ENCODE measurements at regions not wholly inside any gene's neighbourhood (a gene's known extent, or its start where the extent isn't known, plus 50 kb on each side); places are given as distances from the start of the nearest gene placed in this dataset. TPM values are rescaled to one million over a fixed set of nuclear protein-coding genes. Genes with fewer than 3 reads are reported as not detected.
"Not testable (repeated sequence)": the region's sequence is repeated elsewhere in the genome, so short reads cannot be mapped to it uniquely, and the experiment has no call there.

DNA sequence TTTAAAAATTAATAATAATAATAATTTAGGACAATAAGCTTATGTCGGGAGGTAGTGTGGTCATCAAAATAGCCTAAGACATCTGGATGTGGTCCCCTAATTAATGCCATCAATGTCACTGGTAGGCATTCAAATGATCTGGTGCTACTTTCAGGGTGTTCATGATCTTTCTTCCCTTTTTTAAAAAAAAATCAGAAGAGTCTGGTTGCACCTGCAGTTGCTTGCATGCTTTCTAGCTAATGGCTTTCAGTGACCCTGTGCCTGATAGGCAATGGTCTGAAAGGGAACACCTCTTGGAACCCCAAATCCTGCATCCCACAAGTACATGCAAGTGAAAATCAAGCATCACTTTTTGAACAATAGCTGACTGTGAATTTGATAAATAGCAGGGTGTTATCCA is 64.1 kb upstream of the KBTBD8 start:
- no peak overlapping the region for H3K27ac ChIP-seq
- intact Hi-C loops (cut with DNase I): no loop called here
- no peaks in the 10 kb centered on the region for H3K9me3 ChIP-seq
- H3K27me3 ChIP-seq: no peaks in the 10 kb centered on the region
- TF ChIP-seq EP300 (IDR thresholded peaks at IDR 0.05) (no peak), POLR2A (IDR thresholded peaks at IDR 0.05) (no peak)
- TF ChIP-seq, protein P1, sequence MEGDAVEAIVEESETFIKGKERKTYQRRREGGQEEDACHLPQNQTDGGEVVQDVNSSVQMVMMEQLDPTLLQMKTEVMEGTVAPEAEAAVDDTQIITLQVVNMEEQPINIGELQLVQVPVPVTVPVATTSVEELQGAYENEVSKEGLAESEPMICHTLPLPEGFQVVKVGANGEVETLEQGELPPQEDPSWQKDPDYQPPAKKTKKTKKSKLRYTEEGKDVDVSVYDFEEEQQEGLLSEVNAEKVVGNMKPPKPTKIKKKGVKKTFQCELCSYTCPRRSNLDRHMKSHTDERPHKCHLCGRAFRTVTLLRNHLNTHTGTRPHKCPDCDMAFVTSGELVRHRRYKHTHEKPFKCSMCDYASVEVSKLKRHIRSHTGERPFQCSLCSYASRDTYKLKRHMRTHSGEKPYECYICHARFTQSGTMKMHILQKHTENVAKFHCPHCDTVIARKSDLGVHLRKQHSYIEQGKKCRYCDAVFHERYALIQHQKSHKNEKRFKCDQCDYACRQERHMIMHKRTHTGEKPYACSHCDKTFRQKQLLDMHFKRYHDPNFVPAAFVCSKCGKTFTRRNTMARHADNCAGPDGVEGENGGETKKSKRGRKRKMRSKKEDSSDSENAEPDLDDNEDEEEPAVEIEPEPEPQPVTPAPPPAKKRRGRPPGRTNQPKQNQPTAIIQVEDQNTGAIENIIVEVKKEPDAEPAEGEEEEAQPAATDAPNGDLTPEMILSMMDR (IDR thresholded peaks at IDR 0.05): no peak
- DNase-seq: no peak
- H3K36me3 ChIP-seq: no peaks in the 10 kb centered on the region
- WGBS, 3 donors: 76 to 94% (median 81%) methylated on average over 1 of the region's 1 CpG
- H3K4me1 ChIP-seq (ENCODE audit: insufficient read depth): no peaks in the 10 kb centered on the region
- H3K4me3 ChIP-seq: no peak overlapping the region

DNA sequence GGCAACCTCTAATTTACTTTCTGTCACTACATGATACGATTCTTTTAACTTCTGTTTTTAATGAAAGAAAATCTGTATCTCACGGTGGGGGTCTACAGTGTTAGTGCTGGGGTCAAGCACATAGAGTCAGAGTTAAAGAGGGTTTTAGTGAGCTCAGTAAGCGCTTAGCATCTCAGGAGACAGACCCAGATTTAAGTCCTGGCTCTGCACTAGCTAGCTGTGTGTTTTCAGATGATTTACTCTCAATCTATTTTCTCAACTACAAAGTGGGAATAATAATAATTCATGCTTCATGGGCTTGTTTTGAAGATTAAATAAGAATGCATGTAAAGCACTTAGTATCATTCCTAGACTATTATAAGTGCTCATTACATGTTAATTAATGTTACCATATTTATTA is 63.4 kb upstream of the KBTBD8 start:
- no peaks in the 10 kb centered on the region for H3K9me3 ChIP-seq
- no peak overlapping the region for H3K27ac ChIP-seq
- TF ChIP-seq EP300 (IDR thresholded peaks at IDR 0.05) (no peak), POLR2A (IDR thresholded peaks at IDR 0.05) (no peak)
- TF ChIP-seq, protein P1 (IDR thresholded peaks at IDR 0.05): no peak
- no peaks in the 10 kb centered on the region for H3K27me3 ChIP-seq
- intact Hi-C loops (cut with DNase I): no loop called here
- H3K4me1 ChIP-seq (ENCODE audit: insufficient read depth): no peaks in the 10 kb centered on the region
- H3K4me3 ChIP-seq: no peak overlapping the region
- 71 to 76% (median 75%) methylated on average over 3 of the region's 3 CpGs for WGBS, 3 donors
- no peaks in the 10 kb centered on the region for H3K36me3 ChIP-seq
- no peak for DNase-seq

DNA sequence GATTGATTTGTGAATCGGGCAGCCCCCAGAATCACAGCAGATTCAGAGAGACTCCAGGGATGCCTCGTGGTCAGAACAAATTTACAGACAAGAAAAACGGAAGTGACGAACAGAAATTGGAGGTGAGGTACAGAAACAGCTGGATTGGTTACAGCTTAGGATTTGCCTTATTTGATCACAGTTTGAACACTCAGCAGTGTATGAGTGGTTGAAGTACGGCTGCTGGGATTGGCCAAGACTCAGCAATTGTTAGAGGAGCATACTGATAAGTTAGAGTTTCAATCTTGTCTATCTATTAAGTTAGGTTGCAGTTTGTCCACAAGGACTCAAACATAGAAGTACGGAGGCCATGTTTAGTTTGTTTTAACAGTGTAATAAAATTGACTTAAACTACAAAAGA is 61.1 kb upstream of the KBTBD8 start:
- H3K9me3 ChIP-seq; H3K27ac ChIP-seq; H3K36me3 ChIP-seq; H3K4me3 ChIP-seq; H3K4me1 ChIP-seq (ENCODE audit: insufficient read depth); H3K27me3 ChIP-seq; DNase-seq; intact Hi-C loops (cut with DNase I): not testable (repeated sequence)
- 56 to 62% (median 57%) methylated on average over 6 of the region's 6 CpGs for WGBS, 3 donors

DNA sequence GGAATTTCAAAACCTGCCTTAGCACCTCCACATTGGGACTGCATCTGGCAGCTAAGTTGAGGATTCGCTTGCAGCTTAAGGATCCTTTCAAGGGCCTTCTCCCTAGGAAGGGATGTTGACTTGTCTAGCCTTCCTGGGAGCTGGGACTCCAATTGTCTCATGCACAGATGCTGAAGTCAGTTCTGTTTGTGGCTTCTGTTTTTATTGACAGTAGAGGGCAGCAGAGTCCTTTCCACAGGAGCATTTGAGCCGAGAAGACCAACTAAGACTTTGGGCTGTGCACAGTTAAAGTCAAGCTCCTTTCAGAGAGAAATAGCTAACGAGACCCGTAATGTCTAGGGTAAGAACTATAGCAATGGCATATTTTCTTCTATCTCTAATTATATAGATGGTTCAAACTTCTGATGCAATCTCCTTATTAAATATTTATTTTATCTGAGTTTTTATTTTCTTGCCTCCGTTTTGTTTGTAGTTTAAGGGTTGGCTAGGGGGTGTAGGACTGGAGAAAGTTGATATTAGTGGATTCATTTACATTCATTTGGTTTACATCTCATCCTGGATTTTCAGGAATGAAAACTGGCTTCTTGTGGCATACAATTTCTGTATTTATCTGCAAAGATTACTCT is 59.7 kb upstream of the KBTBD8 start:
- Histone ChIP-seq H3K27me3 (no peaks in the 10 kb centered on the region), H3K4me1 (ENCODE audit: insufficient read depth) (no peaks in the 10 kb centered on the region), H3K9me3 (no peaks in the 10 kb centered on the region), H3K27ac (no peak overlapping the region), H3K36me3 (no peaks in the 10 kb centered on the region), H3K4me3 (no peak overlapping the region)
- 9 to 15% (median 11%) methylated on average over 5 of the region's 5 CpGs for WGBS, 3 donors
- TF ChIP-seq EP300 (IDR thresholded peaks at IDR 0.05) (no peak), POLR2A (IDR thresholded peaks at IDR 0.05) (no peak)
- TF ChIP-seq, protein P1 (IDR thresholded peaks at IDR 0.05): peak in 1 of 3 donors; percentile 16
- intact Hi-C loops (cut with DNase I): no loop called here
- peak in 1 of 5 donors; percentile 14 for DNase-seq

DNA sequence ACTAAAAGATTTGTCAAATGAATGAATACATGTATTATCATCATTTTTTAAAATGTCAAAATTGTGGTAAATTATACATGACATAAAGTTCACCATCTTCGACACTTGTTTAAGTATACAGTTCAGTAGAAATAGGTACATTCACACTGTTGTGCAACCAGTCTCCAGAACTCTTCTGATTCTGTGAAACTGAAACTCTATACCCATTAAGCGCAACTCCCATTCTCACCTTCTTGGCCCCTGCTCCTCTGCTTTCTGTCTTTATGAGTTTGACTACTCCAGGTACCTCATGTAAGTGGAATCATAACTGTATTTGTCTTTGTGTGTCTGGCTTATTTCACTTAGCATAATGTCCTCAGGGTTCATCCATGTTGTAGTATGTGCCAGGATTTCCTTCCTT is 50.1 kb upstream of the KBTBD8 start:
- no peaks in the 10 kb centered on the region for H3K36me3 ChIP-seq
- H3K4me1 ChIP-seq (ENCODE audit: insufficient read depth): no peaks in the 10 kb centered on the region
- no peak for DNase-seq
- H3K9me3 ChIP-seq: no peaks in the 10 kb centered on the region
- no peak overlapping the region for H3K27ac ChIP-seq
- 91 to 97% (median 93%) methylated on average over 2 of the region's 2 CpGs for WGBS, 3 donors
- intact Hi-C loops (cut with DNase I): no loop called here
- no peak for TF ChIP-seq EP300 (IDR thresholded peaks at IDR 0.05)
- TF ChIP-seq, protein P1 (IDR thresholded peaks at IDR 0.05): no peak
- no peak for TF ChIP-seq POLR2A (IDR thresholded peaks at IDR 0.05)
- no peaks in the 10 kb centered on the region for H3K27me3 ChIP-seq
- H3K4me3 ChIP-seq: no peak overlapping the region

Small RNA genes lying in the stretch of these regions (small RNA-seq; reads per million reads assigned to genes)
- not detected for gene RPL21P41

Data from ovary (tissue), 7 donors.